ENCODE measurements at regions not wholly inside any gene's neighbourhood (a gene's known extent, or its start where the extent isn't known, plus 50 kb on each side); places are given as distances from the start of the nearest gene placed in this dataset.

GRCh38 chrX:82218361-82218760 lies 1016.5 kb downstream of the SH3BGRL start:
- TF ChIP-seq CTCF (conservative IDR thresholded peaks at IDR 0.05; ENCODE audit: low read depth, low read length) (peak; percentile 53), EZH2 (IDR thresholded peaks at IDR 0.05; ENCODE audit: borderline replicate concordance, low read depth, low read length, poor library complexity, severe bottlenecking) (no peak)
